ENCODE measurements at regions not wholly inside any gene's neighbourhood (a gene's known extent, or its start where the extent isn't known, plus 50 kb on each side); places are given as distances from the start of the nearest gene placed in this dataset.

- H3K4me3 ChIP-seq = no peak overlapping the region
- DNase-seq (ENCODE audit: low spot score in 2 of 2) = no peak
- H3K36me3 ChIP-seq = no peaks in the 10 kb centered on the region
- no peaks in the 10 kb centered on the region for H3K4me1 ChIP-seq
- no peaks in the 10 kb centered on the region for H3K27me3 ChIP-seq
- no peak for TF ChIP-seq CTCF (IDR thresholded peaks at IDR 0.05)
- no peaks in the 10 kb centered on the region for H3K9me3 ChIP-seq
- no peak overlapping the region for H3K27ac ChIP-seq
- intact Hi-C loops (cut with DNase I) = no loop called here
These were observed 423.2 kb downstream of the POM121L12 start for GRCh38 chr7:53458636-53459035.

GRCh38 chr7:53466371-53466770 is 430.9 kb downstream of the POM121L12 start:
- no peaks in the 10 kb centered on the region for H3K27me3 ChIP-seq
- H3K36me3 ChIP-seq = no peaks in the 10 kb centered on the region
- no peak overlapping the region for H3K4me3 ChIP-seq
- H3K4me1 ChIP-seq = no peaks in the 10 kb centered on the region
- H3K27ac ChIP-seq = no peak overlapping the region
- no peaks in the 10 kb centered on the region for H3K9me3 ChIP-seq
- no peak for TF ChIP-seq CTCF (IDR thresholded peaks at IDR 0.05)
- intact Hi-C loops (cut with DNase I) = no loop called here
- DNase-seq (ENCODE audit: low spot score in 2 of 2) = no peak

GRCh38 chr7:53470336-53470970 is 435.0 kb downstream of the POM121L12 start:
- H3K4me1 ChIP-seq = no peaks in the 10 kb centered on the region
- no peak for TF ChIP-seq CTCF (IDR thresholded peaks at IDR 0.05)
- H3K4me3 ChIP-seq = no peak overlapping the region
- H3K27ac ChIP-seq = no peak overlapping the region
- no peak for DNase-seq (ENCODE audit: low spot score in 2 of 2)
- H3K9me3 ChIP-seq = no peaks in the 10 kb centered on the region
- H3K36me3 ChIP-seq = no peaks in the 10 kb centered on the region
- no peaks in the 10 kb centered on the region for H3K27me3 ChIP-seq
- intact Hi-C loops (cut with DNase I) = no loop called here

- Histone ChIP-seq H3K27me3 (no peaks in the 10 kb centered on the region), H3K9me3 (no peaks in the 10 kb centered on the region), H3K36me3 (no peaks in the 10 kb centered on the region), H3K27ac (no peak overlapping the region), H3K4me3 (no peak overlapping the region), H3K4me1 (no peaks in the 10 kb centered on the region)
- no peak for DNase-seq (ENCODE audit: low spot score in 2 of 2)
- intact Hi-C loops (cut with DNase I) = no loop called here
- no peak for TF ChIP-seq CTCF (IDR thresholded peaks at IDR 0.05)
These were observed 437.9 kb downstream of the POM121L12 start for GRCh38 chr7:53473371-53473770.

GRCh38 chr7:53475776-53476175 is 440.3 kb downstream of the POM121L12 start:
- Histone ChIP-seq H3K27me3 (no peaks in the 10 kb centered on the region), H3K27ac (no peak overlapping the region), H3K4me1 (no peaks in the 10 kb centered on the region), H3K36me3 (no peaks in the 10 kb centered on the region), H3K9me3 (peaks cover 0 to 4% of the 10 kb centered on the region in 2 donors), H3K4me3 (no peak overlapping the region)
- no peak for TF ChIP-seq CTCF (IDR thresholded peaks at IDR 0.05)
- intact Hi-C loops (cut with DNase I) = no loop called here
- DNase-seq (ENCODE audit: low spot score in 2 of 2) = no peak

- TF ChIP-seq CTCF (IDR thresholded peaks at IDR 0.05) = no peak
- no peak for DNase-seq (ENCODE audit: low spot score in 2 of 2)
- Histone ChIP-seq H3K27ac (no peak overlapping the region), H3K27me3 (no peaks in the 10 kb centered on the region), H3K4me3 (no peak overlapping the region), H3K4me1 (no peaks in the 10 kb centered on the region), H3K9me3 (peaks cover 0 to 4% of the 10 kb centered on the region in 2 donors), H3K36me3 (no peaks in the 10 kb centered on the region)
- intact Hi-C loops (cut with DNase I) = no loop called here
These were observed 441.1 kb downstream of the POM121L12 start for GRCh38 chr7:53476566-53476965.
